SU-DHL-6 (cell line): ENCODE measurements at regions not wholly inside any gene's neighbourhood (a gene's known extent, or its start where the extent isn't known, plus 50 kb on each side); places are given as distances from the start of the nearest gene placed in this dataset.

ENCODE experiments used
- H2AFZ ChIP-seq: fragments of 200-600 bp; sonication (generic); 2 replicates; pipeline ENCODE4 v1.6.1; 2014; ENCODE audit warnings: low read depth, mild to moderate bottlenecking, moderate library complexity, mixed read lengths, antibody characterized with exemption, low read length; ENCODE audit not compliant: severe bottlenecking
- H3F3A ChIP-seq: fragments of 200-600 bp; shearing (Covaris generic); 2 replicates; pipeline ENCODE4 v1.6.0; 2016; ENCODE audit warnings: antibody characterized with exemption, mild to moderate bottlenecking; ENCODE audit not compliant: insufficient read depth
- H3K27ac ChIP-seq: fragments of 200-600 bp; sonication (generic); 2 replicates; pipeline ENCODE4 v1.5.1; 2016; ENCODE audit warnings: low read depth, mild to moderate bottlenecking, low read length, moderate library complexity, mixed read lengths
- H3K27me3 ChIP-seq: fragments of 200-600 bp; sonication (generic), shearing (Covaris generic); 2 replicates; pipeline ENCODE4 v1.6.0; 2014; ENCODE audit warnings: mild to moderate bottlenecking, low read length
- H3K36me3 ChIP-seq: fragments of 200-600 bp; sonication (generic); 2 replicates; pipeline ENCODE4 v1.6.1; 2014; ENCODE audit warnings: mild to moderate bottlenecking, low read length, mixed read lengths
- H3K4me2 ChIP-seq: fragments of 300-600, 200-600 bp; shearing (Covaris generic), sonication (generic); 2 replicates; pipeline ENCODE4 v1.6.0; 2014; ENCODE audit warnings: low read length, low read depth, mild to moderate bottlenecking; ENCODE audit not compliant: poor library complexity, severe bottlenecking
- H3K4me3 ChIP-seq: fragments of 200-600 bp; sonication (generic); 2 replicates; pipeline ENCODE4 v1.5.1; 2014; ENCODE audit warnings: antibody characterized with exemption, low read length, mild to moderate bottlenecking, mixed read lengths; ENCODE audit not compliant: insufficient read depth, poor library complexity, severe bottlenecking
- H3K79me2 ChIP-seq: fragments of 200-600 bp; sonication (generic); 2 replicates; pipeline ENCODE4 v1.6.1; 2014; ENCODE audit warnings: mild to moderate bottlenecking, low read length, moderate library complexity; ENCODE audit not compliant: insufficient read depth
- H3K9ac ChIP-seq: fragments of 200-600 bp; sonication (generic); 2 replicates; pipeline ENCODE4 v1.7.0; 2014; ENCODE audit warnings: mild to moderate bottlenecking, low read length
- H3K9me2 ChIP-seq: fragments of 200-600 bp; sonication (generic); replicated peaks from 2 replicates; pipeline ENCODE4 v1.6.1; 2014; ENCODE audit warnings: low read length; ENCODE audit not compliant: insufficient read depth
- H3K9me3 ChIP-seq: fragments of 200-600 bp; sonication (generic); 2 replicates; pipeline ENCODE4 v1.6.1; 2014; ENCODE audit warnings: low read length, mixed read lengths; ENCODE audit not compliant: insufficient read depth
- H4K20me1 ChIP-seq: fragments of 200-600 bp; sonication (generic); 2 replicates; pipeline ENCODE4 v1.6.1; 2014; ENCODE audit warnings: low read depth, mild to moderate bottlenecking, antibody characterized with exemption, low read length, moderate library complexity, mixed read lengths
- CTCF ChIP-seq: fragments of 200-600 bp; sonication (generic); IDR thresholded peaks from one replicate; pipeline ENCODE4 v1.5.1; 2017; ENCODE audit warnings: antibody characterized with exemption, mild to moderate bottlenecking, low read length, moderate library complexity; ENCODE audit not compliant: insufficient read depth, poor library complexity, severe bottlenecking
- EZH2phosphoT487 ChIP-seq: fragments of 200-600 bp; sonication (generic), shearing (Covaris generic); conservative IDR thresholded peaks from 2 replicates; pipeline ENCODE4 v1.6.1; 2018; ENCODE audit warnings: mild to moderate bottlenecking, antibody characterized with exemption, low read length, moderate library complexity, mixed read lengths

DNA sequence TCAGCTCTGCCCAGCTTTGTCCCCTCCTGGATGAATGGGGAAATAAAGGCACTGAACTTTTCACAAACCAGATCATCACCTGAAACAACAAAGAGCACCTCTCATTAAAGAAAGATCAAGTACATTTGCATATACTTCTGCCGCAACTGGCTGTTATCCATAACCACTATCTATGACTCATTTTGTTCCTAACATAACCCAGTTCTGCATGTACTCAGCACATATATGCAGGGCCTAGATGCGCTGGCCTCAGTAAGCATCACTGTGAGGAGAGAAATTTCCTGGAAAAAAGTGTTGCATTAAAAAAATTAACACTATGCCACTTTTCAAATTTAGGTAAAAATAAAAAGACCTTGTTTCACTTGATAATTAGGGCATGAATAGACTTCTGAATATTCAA, 1718.4 kb downstream of the TP53TG3F start:
- H3K4me2 ChIP-seq = no peak overlapping the region
- no peaks in the 10 kb centered on the region for H3K27me3 ChIP-seq
- H3K36me3 ChIP-seq = no peaks in the 10 kb centered on the region
- no peaks in the 10 kb centered on the region for H4K20me1 ChIP-seq
- H3F3A ChIP-seq = no peaks in the 10 kb centered on the region
- no peaks in the 10 kb centered on the region for H3K9me3 ChIP-seq
- no peak overlapping the region for H3K27ac ChIP-seq
- no peak overlapping the region for H3K4me3 ChIP-seq
- H3K9me2 ChIP-seq = no peaks in the 10 kb centered on the region
- TF ChIP-seq CTCF = no peak
- no peak for TF ChIP-seq EZH2phosphoT487
- H3K79me2 ChIP-seq = no peaks in the 10 kb centered on the region
- no peak overlapping the region for H2AFZ ChIP-seq
- H3K9ac ChIP-seq = no peak overlapping the region

- H3K9ac ChIP-seq = no peak overlapping the region
- no peak overlapping the region for H3K27ac ChIP-seq
- no peaks in the 10 kb centered on the region for H3K27me3 ChIP-seq
- no peak overlapping the region for H2AFZ ChIP-seq
- no peaks in the 10 kb centered on the region for H3K9me3 ChIP-seq
- no peaks in the 10 kb centered on the region for H3K36me3 ChIP-seq
- no peak overlapping the region for H3K4me3 ChIP-seq
- H3K9me2 ChIP-seq = no peaks in the 10 kb centered on the region
- H3F3A ChIP-seq = no peaks in the 10 kb centered on the region
- no peak overlapping the region for H3K4me2 ChIP-seq
- TF ChIP-seq CTCF = no peak
- no peak for TF ChIP-seq EZH2phosphoT487
- no peaks in the 10 kb centered on the region for H4K20me1 ChIP-seq
- H3K79me2 ChIP-seq = no peaks in the 10 kb centered on the region
These were observed 1721.6 kb downstream of the TP53TG3F start for GRCh38 chr16:35180970-35181369.

DNA sequence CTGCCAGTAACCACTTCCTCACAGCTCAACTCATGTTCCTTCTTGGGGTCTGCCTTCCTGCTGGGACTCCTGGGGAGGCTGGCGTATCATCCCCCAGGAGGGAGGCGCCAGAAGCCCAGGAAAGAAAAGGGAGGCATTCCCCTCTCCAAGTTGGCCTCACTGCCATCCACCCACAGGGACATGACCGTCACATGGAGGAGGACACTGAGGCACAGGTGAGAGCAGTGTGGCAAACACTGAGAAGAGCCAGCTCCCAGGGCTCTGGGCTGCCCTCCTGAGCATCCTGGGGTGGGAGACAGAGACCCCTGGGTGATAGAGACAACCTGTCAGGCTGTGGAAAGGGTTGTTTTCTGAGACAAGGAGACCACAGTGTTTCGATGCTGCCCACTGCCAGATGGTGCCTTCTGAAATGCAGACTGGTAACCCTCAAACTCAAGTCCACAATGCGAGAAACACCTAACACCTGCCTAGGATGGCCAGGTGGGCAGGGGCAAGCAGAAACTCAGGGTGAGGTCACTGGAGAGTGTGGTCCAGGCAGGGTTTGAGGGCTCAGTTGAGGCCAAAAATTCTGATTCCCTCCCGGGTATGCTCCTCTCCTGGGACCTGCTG, 1722.1 kb downstream of the TP53TG3F start:
- H3K36me3 ChIP-seq = no peaks in the 10 kb centered on the region
- no peak overlapping the region for H3K9ac ChIP-seq
- no peaks in the 10 kb centered on the region for H3K9me3 ChIP-seq
- no peaks in the 10 kb centered on the region for H3K27me3 ChIP-seq
- H3K4me3 ChIP-seq = no peak overlapping the region
- TF ChIP-seq CTCF = no peak
- TF ChIP-seq EZH2phosphoT487 = no peak
- no peak overlapping the region for H3K27ac ChIP-seq
- H2AFZ ChIP-seq = no peak overlapping the region
- no peak overlapping the region for H3K4me2 ChIP-seq
- H3F3A ChIP-seq = no peaks in the 10 kb centered on the region
- H4K20me1 ChIP-seq = no peaks in the 10 kb centered on the region
- no peaks in the 10 kb centered on the region for H3K9me2 ChIP-seq
- H3K79me2 ChIP-seq = no peaks in the 10 kb centered on the region
